Activated CD4-positive, alpha-beta T cell treated with anti-CD3 and anti-CD28 coated beads, Interleukin-2, Interleukin-4, amounts not matched to agents 100 ng/mL and 50 ng/mL, durations not matched to agents 16 hours and 8 hours (primary cell): ENCODE measurements at regions not wholly inside any gene's neighbourhood (a gene's known extent, or its start where the extent isn't known, plus 50 kb on each side); places are given as distances from the start of the nearest gene placed in this dataset.
"Not testable (repeated sequence)": the region's sequence is repeated elsewhere in the genome, so short reads cannot be mapped to it uniquely, and the experiment has no call there.

ENCODE experiments used
- DNase-seq: peaks from one replicate; pipeline ENCODE4 v3.0.0-alpha.2; 2020; ENCODE audit warnings: low spot score

DNA sequence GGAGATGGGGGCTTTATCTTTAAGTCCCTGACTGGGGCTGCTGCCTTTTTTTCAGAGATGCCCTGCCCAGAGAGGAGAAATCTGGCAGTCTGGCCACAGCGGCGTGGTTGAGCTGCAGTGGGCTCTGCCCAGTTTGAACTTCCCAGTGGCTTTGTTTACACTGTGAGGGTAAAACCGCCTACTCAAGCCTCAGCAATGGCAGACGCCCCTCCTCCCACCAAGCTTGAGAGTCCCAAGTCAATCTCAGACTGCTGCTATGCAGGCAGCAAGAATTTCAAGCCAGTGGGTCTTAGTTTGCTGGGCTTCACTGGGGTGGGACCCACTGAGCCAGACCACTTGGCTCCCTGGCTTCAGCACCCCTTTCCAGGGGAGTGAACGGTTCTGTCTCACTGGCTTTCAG lies 76.4 kb upstream of the DNAJC1 start:
- DNase-seq: not testable (repeated sequence)

DNA sequence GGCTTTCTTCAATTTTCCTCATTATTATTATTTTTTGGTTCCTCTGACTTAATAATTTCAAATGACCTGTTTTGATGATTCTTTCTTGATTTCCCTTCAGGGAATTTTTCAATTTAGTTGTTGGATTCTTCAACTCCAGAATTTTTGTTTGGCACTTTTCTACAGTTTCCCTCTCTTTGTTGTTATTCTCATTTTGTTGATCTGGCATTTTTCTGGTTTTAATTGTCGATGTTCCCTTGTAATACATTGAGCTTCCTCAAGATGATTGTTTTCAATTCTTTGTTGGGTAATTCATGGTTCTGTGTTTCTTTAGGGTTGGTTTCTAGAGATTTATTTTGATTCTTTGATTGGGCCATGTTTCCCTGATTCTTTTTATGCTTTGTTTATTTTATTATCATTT lies 67.8 kb upstream of the DNAJC1 start:
- no peak for DNase-seq

DNA sequence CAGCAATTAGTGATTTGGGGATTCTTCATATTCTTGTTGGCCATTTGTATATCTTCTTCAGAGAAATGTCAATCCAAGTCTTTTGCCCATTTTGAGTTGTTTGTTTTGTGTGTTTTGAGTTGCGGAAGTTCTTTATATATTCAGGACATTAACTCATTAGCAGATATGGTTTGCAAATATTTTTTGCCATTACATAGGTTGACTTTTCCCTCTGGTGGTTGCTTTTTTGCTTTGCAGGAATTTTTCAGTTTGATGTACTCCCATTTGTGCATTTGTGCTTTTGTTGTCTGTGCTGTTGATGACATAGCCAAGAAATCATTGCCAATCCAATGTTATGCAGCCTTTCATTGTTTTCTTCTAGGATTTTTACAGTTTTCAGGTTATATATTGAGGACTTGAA lies 63.6 kb upstream of the DNAJC1 start:
- DNase-seq: no peak

DNA sequence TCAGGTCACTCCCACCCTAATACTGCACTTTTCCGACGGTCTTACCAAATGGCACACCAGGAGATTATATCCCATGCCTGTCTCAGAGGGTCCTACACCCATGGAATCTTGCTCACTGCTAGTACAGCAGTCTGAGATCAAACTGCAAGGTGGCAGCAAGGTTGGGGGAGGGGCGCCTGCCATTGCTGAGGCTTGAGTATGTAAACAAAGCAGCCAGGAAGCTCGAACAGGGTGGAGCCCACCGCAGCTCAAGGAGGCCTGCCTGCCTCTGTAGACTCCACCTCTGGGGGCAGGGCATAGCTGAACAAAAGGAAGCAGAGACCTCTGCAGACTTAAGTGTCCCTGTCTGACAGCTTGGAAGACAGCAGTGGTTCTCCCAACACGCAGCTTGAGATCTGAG lies 57.5 kb upstream of the DNAJC1 start:
- not testable (repeated sequence) for DNase-seq

DNA sequence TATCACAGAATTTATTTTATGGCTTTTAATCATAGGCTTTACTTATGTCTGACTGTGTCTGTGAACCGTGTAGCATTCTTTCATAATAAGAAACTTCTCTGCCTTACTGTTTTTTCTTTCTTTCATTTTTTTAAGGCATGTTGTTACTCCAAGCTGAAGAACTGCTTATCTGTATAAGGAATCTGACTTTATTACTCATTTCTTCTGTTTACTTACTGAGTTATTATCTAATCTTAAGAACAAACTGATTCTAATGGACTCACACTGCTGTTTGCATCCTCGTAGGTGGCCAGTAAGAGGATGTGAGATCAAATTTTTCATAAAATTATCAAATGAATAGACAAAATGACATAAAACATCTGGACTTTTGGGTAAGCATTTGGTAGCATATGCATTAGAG lies 54.7 kb upstream of the DNAJC1 start:
- no peak for DNase-seq

DNA sequence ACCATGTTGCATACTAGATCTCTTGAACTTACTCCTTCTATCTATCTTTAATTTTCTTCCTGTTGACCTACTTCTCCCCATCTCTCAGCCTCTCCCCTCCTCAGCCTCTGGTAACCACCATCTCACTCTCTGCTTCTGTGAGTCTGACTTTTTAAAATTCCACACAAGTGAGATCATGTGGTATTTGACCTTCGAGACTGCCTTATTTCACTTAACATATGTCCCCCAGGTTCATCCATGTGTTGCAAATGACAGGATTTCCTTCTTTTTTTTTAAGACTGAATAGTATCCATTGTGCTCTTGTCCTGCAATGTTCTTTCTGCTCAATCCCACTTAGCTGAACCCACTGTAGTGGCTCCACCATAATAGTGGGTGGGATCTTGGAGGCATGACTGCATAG lies 51.4 kb upstream of the DNAJC1 start:
- DNase-seq: no peak
